Erythroblast (primary cell): ENCODE measurements at regions not wholly inside any gene's neighbourhood (a gene's known extent, or its start where the extent isn't known, plus 50 kb on each side); places are given as distances from the start of the nearest gene placed in this dataset.

Source experiments
- GATA1 ChIP-seq: IDR thresholded peaks from 2 replicates; pipeline ENCODE4 v1.6.1; 2011; ENCODE audit warnings: low read depth, mild to moderate bottlenecking, control low read depth, low read length, moderate library complexity
- POLR2A ChIP-seq: IDR thresholded peaks from 2 replicates; pipeline ENCODE4 v1.6.1; 2011; ENCODE audit warnings: mild to moderate bottlenecking, low read length

GRCh38 chr2:147171941-147172340 lies 672.9 kb upstream of the ACVR2A start:
- no peak for TF ChIP-seq POLR2A
- TF ChIP-seq GATA1 = no peak
